NCI-H2081 (cell line): ENCODE measurements at regions not wholly inside any gene's neighbourhood (a gene's known extent, or its start where the extent isn't known, plus 50 kb on each side); places are given as distances from the start of the nearest gene placed in this dataset.

Experiments used
- DNase-seq, 2 experiments: peaks; one replicate each; lab custom pipeline; 2025; lab: John Stamatoyannopoulos, UW

DNA sequence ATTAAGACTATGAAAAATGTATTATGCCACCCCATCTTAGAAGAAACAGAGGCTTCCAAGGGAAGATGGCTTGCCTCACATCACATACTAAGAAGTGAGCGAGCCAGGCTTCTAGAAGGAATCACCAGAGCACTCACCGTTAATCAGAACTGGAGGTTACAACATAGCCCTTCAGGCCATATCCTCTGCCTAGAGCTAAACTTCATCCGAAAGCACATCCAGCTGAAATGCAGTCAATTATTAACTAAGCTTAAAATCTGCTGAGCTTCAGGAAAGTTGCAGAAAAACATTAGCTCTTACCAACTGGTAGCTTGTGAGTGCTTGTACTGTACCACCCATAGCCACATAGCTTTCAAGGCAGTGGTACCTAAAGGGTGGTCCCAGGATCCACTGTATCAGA, 483.2 kb downstream of the TBL1XR1 start:
- DNase-seq = no peak

DNA sequence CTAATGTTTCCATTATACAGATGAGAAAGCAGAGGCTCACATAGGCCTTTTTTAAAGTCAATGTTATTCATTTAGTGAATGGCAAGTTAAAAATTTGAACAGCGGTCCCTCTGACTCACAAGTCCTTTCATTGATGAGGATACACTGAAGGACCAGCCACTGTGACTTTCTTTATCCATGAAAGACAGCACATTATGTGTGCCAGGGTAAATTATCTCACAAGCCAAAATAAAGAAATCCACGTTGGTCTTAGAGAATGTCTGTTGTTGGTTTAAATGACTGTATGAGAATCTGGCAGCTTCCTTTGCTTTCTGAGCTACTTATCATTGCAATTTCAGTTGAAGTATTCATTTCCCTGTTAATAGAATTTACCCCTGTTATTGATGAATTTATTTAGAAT, 485.1 kb downstream of the TBL1XR1 start:
- DNase-seq = no peak

DNA sequence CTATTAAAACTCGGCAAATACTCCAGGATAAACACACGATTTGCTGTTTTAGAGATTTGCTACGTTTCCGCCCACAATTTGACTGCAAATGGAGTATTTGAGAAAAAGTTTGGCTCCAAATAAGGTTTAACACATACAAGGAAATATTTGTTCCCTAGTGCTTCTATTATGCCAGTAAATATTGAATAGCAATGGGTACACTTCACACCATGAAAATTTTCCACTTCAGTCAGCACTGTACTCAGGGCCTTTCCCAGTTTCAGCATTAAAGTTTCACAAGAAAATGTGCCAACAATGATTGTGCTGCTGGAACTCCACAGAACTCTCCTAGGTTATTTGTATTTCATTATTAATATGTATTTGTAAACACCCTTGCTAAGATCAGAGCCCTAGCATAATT, 498.0 kb downstream of the TBL1XR1 start:
- no peak for DNase-seq

DNA sequence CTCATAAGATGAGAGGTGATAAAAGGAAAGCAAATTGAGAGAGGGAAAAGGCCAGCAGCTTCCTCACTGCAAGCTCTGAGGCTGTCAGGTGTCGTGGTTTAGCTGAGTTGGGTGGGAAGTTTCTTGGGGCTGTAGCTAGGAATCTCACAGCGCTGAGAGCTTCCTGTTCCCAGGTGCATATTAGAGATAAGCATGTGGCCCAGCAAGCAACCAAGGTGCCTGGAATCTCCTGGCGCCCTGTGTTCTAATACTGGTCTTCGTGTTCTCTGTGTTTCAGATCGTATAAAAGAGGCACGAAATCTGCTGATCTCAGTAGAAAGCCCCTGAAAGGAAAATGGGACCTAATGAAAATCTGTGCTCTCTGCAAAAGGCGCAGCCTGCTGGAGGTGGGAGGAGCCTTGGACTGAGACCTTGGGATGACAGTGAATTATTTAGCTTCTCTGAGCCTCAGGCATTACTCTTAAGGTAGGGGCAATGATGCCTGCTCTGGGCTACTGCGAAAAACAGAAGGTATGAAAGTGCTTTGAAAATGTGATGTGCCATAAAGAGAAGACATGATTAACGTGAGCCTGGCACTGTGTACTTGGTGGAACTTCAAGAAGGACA, 499.9 kb downstream of the TBL1XR1 start:
- DNase-seq = no peak

DNA sequence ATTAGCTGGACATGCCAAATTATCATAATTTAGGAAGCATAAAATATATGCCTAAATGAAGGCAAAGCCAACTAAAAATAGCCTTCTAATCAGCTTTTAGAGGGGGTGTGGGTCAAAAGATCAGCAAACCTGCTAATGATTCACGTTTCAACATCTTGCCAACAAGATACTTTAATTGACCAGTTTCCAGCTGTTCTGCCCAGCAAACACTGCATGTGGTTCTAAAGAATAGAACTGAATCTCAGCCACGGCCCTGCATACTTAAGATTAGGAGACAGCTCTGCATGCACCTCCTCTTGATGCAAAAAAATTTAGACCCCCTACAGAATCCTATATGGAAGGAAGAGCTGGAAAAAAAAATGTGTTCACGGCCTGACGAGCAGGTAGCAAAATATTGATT, 500.5 kb downstream of the TBL1XR1 start:
- no peak for DNase-seq

DNA sequence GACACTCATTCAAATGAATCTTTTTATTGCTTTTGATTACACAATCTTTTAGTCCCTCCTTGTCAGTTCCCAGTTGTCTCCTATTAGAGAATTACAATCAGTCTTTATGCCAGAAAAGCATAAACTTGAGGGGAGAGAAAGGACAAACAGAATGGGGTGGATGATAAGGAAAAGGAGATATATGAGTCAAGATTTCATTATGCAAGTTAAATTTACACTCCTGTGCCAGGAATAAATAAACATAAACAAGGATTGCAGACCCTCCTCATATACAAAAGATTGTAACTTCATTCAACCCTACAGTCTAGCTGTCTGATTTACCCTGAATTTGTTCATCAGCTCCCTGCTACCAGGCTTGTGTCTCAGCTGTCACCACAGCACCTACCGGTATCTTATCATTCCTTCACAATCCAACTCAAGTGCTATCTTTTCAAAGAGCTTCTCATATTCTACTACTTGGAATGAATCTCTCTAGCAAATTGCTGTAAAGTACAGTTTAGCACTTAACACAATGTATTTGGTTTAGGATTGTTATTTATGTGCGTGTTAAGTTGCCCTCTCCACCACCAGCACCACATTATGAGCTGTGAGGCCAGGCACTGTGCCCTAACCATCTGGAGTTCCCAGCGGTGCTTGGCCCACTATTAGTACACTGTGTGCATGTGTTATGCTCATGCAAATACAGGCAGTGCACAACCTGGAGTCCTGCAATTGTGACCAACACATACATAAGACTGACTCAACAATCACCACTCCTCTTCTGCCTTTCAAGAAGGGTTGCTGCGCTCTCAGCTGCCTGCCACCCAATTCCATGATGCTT, 504.1 kb downstream of the TBL1XR1 start:
- no peak for DNase-seq

DNA sequence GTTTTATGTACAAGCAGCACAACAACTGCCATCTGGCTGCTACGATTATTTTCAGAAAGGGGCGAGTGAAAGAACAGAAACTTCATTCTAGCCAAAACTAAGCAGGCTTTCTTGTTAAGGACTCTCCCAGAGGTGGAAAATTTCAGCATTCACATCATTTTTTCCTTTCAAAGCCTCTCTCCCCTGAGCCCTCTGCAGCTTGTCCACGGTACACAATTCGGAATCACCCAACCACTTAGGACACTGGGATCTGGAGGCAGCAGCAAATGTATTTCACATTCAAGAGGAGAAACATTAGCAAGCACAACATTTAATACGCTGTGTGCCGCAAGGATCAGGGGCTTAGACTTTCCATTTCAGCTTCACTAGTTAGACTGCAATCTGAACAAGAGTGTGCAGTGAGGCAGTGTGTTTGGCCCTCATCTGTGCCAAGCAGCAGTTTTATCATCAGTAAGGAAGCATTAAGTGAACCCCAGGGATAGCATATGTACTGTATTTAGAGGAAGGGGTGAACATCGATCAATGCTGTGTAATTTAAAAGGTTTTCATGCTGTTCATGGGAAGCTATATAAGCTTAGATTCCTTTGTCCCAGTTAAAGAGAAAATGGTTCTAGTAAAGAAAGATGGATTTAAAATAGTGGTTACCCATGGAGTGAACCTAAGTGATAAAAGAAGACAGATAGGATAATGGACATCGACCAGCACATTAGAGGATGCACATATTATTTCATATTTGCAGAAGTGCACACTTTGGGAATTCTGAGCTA, 504.9 kb downstream of the TBL1XR1 start:
- no peak for DNase-seq

DNA sequence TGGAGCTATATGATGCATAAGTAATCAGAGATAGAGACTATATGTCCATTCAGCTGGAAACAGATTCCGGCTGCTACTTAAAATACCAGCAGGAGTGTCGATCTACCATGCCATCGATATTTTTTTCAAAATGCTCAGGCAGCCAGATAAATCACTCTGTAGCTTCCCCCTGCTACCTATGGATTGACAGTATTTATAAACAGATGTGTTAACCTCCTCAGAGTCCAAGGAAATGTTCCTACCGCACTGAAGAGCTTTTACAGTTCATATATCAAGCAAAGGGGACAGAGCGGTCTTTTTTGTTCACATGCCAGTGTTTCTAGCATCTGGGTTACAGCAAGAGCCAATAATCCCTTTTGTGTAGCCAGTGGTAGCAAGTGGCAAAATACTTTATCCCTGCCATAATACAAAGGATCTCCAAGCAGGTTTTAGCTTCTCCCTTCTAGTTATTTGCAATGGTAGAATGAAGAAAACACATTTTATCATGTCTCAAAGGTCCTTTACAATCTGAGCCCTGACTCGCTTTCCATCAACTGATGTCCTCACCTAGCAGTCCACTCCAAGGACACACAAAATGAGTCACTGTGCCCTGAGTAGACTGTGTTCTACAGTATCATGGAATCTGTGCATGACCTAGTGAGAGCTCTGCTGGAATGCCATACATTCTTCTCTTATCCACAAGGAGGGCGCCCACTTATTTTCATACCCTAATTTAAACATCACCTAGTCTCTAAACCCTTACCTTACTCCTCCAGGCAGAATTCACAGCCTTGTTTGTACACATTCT, 507.0 kb downstream of the TBL1XR1 start:
- DNase-seq = no peak

DNA sequence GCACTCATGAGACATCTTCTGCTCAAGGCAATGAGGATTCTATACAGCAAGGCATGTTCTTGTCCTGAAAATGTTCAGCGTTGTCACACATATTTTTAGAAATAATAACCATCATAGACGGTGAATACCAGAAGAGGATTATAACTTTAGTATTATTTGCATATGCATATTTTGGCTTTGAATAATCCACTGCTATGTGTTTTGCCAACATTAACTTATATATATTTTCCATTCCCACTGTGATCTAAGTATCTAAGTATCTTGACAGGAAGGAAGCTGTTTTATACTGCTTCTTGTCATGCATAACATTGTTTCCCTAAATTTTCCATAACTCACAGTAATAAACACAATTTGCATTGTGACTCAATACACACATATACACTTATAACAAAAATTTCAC, 509.5 kb downstream of the TBL1XR1 start:
- DNase-seq = no peak

DNA sequence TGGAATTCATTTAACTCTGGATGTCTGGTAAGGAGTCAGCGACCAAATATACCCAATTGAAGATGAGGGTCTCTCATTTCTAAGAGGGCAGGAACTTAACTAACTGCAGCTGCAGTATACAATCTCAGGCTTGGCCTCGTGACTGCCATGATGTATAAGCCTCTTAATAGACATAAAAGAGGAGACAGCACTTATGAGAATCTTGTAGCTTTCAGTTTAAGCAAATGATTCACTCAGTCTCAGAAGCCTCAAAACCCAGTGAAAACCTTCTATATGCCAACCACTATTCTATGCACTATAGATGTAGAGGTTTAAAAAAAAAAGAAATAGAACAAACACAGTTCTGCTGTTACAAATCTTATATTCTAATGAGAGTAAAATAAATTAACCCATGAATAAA, 513.9 kb downstream of the TBL1XR1 start:
- no peak for DNase-seq

DNA sequence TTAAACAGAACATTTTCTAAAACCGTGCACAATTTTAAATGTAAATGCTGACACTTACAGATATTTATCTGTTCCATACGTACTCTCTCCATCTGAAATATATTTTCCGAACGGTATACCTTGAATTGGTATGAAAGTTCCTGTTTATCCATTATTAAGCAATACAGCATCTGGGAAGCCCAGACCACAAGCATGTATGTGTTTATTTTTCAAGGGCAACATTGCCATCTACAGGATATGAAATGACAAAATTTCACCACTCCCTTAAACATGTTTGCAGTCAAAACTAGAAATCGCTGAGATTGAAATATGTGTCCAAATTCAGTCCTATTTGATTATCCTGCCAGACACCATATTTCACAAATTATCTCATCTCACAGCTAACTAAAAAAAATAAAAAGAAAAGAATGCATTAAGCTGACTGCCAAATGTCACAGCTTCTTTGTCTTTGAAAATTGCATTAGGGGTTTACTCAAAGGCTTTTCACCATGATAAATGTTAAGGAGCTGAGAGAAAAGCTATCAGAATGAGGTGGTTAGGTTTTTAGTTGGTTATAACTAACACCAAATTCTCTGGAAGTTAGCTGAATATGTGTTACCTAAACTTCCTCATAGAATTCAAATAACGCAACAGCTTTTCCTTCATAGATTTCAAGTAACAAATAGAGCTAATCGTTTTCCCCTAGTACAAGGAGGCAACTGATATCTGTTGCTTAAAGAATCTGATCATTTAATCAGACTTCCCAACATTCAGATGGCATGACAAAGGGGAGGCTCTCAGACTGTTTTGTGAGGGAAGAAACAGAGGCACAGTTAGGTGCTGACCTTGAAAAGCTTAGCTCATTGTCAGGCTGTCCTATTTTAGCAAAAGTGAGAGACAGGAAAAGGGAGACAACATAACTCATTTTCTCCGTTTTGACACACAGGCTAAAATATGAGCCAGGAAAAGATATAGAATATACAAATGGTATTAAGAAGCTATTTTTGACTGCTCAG, 533.1 kb downstream of the TBL1XR1 start:
- DNase-seq = peak; percentile 53 to 86

DNA sequence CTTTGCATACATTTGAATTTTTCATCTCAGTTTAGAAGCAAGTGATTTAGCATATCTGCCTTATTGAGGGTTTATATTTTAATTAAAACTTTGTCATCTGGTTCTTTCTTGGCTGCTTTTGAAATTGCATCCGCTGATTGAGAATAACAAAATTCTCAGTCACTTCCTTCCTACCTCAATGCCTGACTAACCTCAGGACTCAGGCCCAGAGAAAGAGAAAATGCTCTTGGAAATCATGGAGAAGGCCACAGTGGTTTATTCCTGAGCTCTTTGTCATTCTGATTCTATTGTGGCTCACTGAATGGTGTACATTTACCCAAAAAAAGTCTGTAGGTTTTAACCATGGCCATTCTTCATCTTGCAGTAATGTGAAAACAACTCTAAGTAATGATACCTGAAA, 533.9 kb downstream of the TBL1XR1 start:
- peak in 1 of 2 experiments; percentile 49 for DNase-seq

DNA sequence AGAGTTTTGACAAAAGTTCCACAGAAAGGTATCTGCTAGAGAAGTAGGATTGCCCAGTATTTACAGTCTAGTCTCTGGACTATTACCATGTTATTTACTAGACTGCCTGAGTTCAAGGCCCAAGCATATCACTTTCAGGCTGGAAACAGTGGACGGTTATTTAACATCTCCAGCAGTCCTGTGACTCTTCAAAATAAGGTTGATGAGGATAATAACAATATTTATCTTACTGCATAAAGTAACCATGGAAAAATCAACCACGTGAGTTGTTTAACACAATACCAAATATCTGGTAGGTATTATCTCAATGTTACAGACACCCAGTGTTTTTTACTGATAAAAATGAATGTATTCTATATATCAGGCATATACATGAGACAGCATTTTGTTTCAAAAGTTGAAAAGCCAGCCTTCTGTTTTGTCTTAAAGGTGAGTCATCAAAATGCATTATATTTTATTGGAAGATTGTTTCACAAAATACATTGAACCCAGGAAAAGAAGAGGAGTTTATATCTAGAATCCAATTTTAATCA, 535.8 kb downstream of the TBL1XR1 start:
- DNase-seq = no peak

DNA sequence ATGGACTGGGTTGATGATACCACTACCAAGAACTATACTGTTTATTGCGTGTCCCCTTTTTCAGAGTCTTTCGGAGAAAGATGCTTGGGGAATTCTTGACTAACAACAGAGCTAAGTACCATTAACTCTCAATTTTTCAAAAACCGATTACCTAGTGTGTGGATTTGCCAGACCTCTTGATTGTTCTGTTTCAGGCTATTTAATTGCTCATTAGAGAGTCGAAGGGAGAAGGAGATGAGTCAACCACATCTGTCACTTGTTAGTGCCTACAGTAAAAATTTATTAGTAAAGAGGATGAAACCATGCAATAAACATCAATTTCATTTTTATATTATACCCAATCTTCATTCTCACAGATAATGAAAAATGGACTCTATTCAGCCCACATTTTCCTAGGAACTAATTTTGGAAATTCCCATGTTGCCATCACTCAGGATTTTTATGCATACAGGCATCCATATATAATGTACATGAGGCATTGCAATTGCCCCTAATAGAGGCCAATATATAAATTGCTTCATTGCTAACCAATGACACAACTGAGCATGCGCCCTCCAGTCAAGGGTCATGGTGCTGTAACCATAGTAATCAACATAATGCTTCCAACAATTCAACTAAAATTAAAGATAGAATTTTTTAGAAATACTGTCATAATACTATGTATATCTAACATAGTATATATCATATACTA, 541.7 kb downstream of the TBL1XR1 start:
- no peak for DNase-seq

DNA sequence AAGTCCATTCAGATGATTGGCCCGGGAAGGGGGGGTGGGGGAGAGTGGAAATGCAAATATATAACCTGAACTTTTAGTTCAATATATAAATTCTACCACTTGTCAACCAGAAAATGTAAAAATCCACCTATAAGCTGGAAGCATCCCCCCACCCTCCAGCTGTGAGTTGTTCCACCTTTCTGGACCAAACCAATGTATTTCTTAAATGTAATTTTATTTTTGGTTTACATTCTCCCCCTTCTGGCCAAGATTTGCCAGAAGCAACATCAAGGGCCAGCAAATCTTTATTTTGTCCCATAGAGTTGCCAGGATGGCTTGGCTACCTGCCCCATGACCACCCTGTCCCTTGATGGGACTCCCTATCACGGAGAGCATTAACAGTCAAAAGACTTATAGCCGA, 545.7 kb downstream of the TBL1XR1 start:
- peak; percentile 30 to 83 for DNase-seq

DNA sequence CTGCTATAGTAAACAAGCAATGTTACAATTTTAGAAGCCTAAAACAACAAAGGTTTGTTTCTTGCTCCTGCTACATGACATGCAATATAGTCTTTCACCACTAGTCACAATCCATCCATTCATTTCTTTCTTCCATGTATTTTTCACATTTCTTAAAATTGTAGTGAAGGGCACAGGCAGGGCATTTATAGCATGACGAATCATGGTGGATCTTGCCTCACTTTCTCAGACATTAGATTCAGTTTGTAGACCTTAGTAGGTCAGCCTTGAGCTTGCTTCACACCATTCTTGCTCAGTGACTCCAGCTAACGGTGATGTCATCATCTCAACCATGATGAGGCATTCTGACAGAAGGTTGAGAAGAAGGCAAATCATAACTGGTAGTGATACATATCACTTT, 546.8 kb downstream of the TBL1XR1 start:
- no peak for DNase-seq

DNA sequence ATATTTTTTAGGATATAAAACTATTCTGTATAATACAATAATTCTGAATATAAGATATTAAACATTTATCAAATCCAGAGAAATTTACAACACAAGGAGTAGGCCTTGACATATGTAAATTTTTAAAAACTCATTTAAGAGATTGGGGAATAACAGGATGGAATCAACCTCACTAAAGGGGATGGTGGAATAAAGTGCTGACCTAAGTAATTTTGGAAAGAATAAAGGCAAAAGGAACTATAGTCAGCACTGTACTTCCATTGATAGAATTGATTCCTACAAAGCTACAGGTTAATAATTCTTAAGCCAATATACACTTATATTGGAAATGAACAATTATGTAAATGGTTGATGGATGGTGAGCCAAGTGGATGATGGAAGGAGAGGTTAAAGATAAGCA, 549.3 kb downstream of the TBL1XR1 start:
- DNase-seq = no peak

DNA sequence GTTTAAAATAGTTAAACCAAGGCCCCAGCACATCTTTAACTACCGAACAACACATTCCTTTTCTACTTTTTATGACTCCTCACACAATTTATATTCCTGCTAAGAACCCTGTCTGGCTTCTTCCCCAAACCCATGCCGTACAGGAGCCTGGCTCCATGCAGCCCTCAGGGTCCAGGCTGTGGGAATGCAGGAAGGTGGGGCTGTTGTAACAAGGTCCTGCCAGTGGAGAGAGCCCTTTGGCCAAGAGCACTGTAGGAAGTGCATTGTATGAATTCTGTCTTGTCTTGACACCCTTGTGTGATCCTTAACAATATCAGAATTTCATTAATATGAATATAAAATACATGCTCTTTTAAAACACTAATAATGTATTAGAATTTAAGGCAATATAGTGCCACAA, 563.8 kb downstream of the TBL1XR1 start:
- no peak for DNase-seq

DNA sequence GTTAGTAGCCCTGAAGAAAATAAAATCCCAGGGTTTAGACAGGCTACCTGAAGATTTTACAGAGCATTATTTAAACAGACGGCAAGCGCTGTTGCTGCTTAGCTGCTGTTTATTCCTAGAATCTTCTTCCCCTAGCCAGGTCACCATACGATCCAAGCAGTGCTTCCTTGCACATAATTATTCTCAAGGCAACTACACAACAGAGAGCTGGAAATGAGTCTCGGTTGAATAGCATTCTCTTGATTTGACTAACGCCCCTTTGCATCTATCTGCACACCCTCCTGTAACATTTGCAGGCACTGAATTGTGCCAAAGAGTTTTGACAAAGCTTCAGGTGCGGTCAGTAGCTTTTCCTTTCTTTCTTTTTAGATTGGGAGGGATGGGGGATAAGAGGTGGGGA, 564.4 kb downstream of the TBL1XR1 start:
- DNase-seq = no peak

DNA sequence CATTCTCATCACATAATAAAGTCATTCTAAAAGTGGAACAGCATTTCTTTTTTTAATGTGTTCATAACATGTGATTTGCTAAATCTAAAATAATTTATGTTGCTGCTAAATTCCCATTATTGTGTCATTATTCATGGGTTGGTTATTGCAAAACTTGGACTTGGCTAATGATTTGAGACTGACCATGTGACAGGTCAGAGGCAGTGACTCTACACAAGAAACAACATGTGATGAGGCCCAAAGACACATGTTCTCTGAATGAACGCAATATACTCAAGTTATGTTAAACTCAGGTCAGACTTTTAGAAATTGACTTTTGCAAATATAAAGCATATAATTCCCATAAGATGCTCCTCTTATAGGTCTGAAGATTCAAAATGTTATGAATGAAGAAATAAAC, 566.1 kb downstream of the TBL1XR1 start:
- DNase-seq = no peak
